ENCODE measurements at regions not wholly inside any gene's neighbourhood (a gene's known extent, or its start where the extent isn't known, plus 50 kb on each side); places are given as distances from the start of the nearest gene placed in this dataset.
"Not testable (repeated sequence)": the region's sequence is repeated elsewhere in the genome, so short reads cannot be mapped to it uniquely, and the experiment has no call there.

DNA sequence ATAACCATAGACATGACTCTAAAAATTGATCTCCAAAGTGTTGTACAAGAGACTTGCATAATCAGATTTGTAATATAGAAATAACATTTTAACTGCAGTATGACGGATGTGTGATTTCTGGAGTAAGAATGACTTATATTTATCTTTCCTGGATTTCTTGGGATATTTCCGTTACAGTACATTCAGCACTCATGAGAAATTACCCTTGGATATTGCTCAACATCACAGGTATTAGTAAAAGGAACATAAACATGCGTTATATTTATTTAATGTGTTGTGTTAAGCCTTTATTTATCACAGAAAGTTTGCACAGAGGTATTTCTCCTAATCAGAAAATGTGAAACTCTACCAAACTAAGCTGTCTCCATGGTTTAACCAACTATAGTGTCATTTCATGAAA is 1823.9 kb upstream of the C9orf72 start:
- no peak for DNase-seq (ENCODE audit: low read depth)

DNA sequence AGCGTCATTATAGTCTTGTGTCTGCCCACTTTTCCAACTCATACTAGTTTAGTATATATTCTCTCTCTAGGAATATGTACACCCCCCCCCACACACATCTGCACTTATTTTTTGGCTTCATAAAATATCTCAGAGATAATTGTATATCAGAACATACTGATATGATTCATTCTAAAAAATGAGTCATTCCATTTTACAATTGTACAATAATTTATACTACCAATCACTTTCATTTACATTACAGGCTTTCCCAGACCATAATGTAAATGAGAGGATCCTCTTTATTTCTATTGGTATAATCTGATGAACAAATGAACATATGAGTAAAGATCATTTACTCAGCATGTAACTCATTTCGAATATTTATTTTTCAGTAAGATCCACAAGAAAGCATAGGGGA is 1842.9 kb upstream of the C9orf72 start:
- no peak for DNase-seq (ENCODE audit: low read depth)

DNA sequence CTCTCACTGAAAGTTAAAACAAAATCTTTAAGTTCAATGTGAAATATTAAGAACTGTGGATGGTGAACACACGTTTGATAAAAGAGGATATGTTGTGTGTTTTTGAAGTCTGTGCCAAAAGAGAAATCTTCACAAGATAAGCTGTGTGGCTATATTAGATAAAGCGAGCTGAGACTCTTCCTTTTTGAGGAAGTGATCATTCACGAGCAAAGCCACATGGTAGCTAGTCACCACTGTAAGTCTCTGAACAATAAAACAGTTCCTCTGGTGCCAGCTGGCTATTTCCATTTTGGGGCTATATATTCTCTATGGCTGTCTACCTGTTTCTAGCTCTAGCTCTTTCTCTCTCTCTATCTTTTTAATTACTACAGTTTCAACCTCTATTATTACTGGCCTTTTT is 1849.2 kb upstream of the C9orf72 start:
- DNase-seq (ENCODE audit: low read depth), result no peak

DNA sequence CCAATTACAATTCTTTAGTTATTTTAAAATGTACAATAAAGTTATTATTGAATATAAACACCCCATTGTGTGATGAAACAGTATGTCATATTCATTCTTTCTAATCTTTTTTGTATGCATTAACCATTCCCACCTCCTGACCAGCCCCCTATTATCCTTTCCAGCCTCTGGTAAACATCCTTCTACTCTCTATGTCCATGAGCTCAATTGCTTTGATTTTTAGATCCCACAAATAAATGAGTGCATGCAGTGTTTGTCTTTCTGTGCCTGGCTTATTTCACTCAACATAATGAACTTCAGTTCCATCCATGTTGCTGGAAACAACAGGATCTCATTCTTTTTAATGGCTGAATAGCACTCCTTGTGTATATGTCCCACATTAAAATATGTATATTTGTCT is 1858.9 kb upstream of the C9orf72 start:
- no peak for DNase-seq (ENCODE audit: low read depth)

DNA sequence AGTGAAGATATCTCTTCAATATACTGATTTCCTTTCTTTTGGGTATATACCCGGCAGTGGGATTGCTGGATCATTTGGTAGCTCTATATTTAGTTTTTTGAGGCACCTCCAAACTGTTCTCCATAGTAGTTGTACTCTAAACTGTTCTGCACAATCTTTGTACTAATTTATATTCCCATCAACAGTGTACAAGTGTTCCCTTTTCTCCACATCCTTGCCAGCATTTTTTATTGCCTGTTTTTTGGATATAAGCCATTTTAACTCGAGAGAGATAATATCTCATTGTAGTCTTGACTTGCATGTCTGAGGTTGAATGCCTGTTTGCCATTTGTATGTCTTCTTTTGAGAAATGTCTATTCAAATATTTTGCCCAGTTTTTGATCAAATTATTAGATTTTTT is 1859.4 kb upstream of the C9orf72 start:
- not testable (repeated sequence) for DNase-seq (ENCODE audit: low read depth)

DNA sequence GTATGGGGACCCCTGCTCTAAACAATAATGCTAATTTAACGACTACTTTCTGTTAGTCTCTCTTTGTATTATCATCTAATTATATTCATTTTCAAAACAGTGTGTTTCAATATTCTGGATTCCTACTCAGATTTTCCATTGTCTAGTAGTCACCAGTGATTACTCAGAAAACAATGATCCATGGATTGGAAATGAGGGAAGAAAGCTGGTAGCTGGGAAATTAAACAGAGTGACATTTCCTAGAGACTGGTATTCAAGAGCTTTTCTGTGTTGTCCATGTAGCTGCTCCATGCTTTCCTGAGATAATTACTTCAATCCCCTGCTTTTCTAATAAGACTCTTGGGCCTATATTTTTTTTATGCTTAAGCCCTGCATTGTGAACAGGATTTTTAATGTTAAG is 1862.1 kb upstream of the C9orf72 start:
- DNase-seq (ENCODE audit: low read depth), result no peak

DNA sequence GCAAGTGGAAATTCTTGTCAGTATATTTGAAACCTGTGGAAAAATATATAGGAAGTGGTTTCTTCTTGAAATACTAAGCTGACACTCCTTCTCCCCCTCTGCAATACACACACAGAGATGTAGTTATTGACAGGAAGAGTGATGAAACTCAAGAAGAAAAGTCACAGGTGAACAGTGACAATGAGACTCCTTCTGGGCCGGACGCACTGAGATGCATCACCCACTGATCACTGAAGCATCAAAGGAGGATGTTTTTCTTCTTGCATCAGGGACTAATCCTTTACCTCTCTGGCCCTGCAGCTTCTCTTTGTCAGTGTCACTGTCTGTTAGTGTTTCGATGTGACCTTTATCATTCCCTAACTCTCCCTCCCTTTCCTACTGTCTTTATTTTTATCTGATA is 1864.2 kb upstream of the C9orf72 start:
- DNase-seq (ENCODE audit: low read depth), result no peak

DNA sequence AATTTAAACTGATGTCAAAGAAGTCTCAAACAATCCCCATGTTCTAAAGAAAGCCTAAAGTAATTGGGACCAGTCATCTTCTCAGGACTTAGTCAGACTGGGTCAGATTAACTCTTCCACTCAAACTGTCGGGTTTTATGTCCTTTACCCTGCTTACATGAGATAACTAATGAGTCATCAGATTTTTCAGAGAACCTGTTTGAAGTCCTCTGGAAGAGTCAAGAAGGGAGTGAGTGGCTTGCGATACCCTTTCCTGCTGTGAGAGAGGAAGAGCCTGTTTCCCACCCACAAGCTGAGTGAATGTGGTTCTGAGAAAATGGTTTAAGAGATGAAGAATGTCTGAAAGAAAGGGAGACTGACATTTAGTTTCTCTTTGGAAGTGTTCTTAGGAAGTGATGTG is 1866.7 kb upstream of the C9orf72 start:
- peak; percentile 32 for DNase-seq (ENCODE audit: low read depth)

DNA sequence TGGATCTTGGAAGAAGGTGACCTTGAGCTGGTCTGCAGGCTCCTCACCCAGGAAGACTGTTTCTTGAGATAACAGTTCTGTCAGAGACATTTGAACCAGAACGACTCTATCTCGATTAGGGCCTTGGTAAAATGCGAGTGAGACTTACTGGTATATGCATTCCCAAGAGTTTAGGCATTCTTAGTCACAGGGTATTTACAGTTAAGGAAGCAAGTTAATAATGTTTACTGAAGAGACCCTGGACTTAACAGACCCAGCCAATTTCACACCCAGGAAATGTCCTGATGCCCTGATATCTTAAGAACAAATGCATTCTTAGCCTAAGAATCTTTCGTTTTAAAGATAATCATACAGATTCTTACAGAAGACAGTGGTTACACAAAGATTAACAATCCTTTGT is 1867.2 kb upstream of the C9orf72 start:
- DNase-seq (ENCODE audit: low read depth), result no peak

DNA sequence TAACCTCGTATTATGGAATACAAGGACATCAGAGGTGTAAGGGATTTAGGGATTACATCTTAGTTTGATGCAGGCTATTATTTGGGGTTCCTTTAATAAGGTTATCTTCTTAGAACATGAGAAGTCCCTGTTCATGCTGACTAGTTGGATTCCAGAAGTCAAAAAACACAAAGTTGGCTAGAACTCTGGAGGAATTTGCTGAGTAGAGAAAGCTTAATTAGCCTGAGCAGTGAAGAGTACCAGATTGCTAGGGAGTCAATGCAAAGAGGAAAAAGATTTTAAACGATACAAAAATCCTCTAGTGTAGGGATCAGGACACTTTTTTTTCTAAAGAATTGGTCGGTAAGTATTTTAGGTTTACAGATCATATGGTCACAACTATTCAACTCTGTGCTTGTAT is 1872.5 kb upstream of the C9orf72 start:
- DNase-seq (ENCODE audit: low read depth), result no peak

DNA sequence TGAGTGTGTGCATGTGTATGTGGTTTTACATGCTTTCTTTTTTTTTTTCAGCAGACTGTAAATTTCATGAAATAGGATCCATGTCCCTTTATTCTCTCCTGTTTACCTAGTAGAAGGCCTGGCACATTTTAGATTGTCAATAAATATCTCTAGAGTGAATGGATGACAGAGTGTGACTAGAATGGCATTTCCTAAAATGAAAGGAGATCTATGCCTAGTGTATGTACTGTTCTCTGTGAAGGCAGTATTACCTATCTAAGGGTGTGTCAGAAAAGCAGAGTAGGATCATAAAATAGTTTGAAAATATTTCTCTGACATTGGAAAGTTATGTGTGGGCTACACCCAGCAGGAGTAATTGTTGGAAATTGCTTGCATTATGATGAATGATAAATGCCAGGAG is 1876.0 kb upstream of the C9orf72 start:
- DNase-seq (ENCODE audit: low read depth), result no peak

DNA sequence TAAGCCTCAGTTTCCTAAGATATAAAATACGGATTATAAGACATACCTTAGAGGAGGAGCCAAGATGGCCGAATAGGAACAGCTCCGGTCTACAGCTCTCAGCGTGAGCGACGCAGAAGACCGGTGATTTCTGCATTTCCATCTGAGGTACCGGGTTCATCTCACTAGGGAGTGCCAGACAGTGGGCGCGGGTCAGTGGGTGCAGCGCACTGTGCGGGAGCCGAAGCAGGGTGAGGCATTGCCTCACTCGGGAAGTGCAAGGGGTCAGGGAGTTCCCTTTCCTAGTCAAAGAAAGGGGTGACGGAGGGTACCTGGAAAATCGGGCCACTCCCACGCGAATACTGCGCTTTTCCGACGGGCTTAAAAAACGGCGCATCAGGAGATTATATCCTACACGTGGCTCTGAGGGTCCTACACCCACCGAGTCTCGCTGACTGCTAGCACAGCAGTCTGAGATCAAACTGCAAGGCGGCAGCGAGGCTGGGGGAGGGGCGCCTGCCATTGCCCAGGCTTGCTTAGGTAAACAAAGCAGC is 1877.1 kb upstream of the C9orf72 start:
- DNase-seq (ENCODE audit: low read depth), result not testable (repeated sequence)

DNA sequence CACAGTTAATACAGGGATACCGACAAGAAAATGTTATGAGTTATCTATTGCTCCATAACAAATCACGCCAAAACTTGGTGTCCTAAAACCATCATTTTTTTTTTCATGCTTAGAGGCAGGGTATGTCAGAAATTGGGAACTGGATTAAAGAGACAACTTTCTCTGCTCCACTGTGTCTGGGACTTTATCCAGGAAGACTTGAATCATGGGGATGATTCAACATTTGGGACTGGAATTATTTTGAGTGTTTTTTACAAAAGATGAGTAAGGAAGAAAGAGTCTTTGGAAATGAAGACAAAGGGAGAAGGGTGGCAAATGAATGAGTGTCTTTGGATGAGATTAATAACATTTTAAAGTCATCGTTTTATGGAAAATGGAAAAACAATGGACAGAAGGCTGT is 1883.7 kb upstream of the C9orf72 start:
- peak; percentile 14 for DNase-seq (ENCODE audit: low read depth)

DNA sequence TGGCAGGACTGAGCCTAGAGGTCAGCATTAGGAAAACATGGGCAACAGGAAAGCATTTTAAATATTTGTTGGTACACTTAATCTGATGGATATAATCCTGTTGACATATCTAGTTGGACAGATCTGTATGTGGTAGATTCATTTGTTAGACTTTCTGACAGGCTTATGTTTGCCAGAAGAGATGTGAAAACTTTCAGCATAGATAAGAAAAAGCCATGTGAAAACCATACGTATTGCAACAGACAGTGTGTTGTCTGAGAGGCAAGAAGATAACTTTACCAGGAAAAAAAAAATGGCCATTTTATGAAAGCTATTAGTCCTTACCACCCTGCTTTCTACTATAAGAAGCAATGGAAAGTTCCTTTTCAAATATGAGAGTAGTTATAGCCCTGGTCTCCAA is 1902.2 kb upstream of the C9orf72 start:
- DNase-seq (ENCODE audit: low read depth), result peak; percentile 72

DNA sequence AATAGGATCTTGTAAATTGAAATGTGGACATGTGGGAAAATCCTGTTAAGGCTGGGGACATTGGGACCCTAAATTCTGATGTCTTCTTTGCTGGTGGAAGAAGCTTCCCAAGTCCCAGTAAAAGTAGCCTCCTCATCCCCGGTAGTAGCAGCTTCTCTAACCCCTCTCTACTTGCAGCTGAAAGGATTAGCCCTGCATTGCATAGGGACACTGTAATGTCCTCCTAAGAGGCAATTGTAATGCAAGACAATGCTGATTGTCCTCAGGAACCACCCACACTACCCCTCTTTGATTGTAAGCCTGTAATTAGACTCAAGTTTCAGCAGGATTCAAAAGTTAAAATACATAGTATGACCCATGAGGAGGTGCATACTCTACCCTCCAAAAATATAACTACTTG is 1938.4 kb upstream of the C9orf72 start:
- no peak for DNase-seq (ENCODE audit: low read depth)

DNA sequence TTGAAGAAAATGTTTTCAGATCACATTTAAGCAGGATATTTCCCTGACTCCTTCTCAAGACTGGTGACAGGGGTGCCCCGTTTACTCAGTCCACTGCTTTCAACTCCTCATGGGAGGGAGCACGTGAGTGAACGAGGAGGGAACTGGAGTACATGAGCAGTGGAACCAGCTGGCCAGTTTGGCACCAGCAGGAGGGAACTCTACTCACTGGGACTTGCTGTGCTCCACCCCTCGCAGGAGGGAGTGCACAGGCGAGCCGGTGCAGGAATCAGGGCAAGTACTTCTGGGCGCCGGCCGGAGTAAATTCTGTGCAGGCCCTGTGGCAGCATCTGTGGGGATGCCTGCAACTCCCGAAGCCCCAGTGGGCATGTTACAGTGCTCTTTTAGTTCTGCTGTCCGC is 1941.1 kb upstream of the C9orf72 start:
- no peak for DNase-seq (ENCODE audit: low read depth)

DNA sequence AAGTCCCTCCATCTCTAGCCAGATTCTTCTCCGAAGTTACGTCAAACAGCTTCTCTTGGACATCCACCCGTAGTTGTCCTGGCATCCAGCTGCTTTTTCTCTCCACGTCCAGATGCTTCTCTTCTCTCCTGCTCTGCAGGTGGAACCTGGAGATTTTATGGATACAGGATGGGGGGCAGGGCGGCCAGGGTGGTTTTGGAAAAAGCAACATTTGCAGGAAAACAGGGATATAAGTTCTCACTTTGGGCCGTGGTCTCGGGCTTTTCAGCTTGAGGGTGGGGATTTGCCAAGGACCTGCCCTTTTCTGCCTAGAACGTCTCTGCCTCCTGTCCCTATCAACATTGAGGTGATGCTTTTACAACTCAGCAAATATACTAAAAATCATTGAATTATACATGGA is 1941.6 kb upstream of the C9orf72 start:
- DNase-seq (ENCODE audit: low read depth), result no peak

DNA sequence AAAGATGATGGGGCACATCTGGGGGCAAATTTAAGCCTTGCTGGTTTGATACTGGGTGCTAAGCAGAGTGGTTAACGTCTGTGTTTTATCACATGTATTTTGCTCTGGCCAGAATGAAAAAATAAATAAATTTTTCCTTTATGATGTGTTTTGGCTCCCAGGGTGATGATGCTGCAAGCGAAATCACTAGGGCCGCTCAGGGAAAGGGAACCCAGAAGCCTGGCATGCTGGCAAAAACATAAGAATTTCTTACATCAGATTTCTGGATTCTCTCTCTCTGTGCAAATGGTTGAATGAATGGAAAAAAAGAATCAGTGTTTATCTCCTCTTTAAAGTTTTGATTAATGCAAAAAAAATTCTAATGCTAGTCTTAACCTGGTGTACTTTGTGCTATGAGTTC is 1975.2 kb upstream of the C9orf72 start:
- DNase-seq (ENCODE audit: low read depth), result peak; percentile 9

DNA sequence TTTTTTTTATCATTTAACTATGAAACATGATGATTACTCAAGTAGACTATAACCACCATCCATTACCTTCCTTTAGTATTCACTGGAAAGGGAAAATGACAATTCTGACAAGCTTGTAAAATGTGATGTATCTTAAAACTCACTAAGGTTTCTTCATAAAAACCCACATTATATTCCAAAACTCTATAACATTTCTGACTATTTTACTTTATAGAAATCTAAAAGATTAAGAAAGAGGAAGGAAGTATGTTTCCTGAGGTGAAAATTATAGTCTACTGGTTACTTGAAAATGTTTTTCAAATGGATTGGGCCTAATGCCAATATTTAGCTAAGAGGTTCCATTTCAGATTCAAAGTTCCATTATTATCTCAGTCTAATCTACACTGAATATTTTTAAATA is 1982.2 kb upstream of the C9orf72 start:
- DNase-seq (ENCODE audit: low read depth), result no peak

DNA sequence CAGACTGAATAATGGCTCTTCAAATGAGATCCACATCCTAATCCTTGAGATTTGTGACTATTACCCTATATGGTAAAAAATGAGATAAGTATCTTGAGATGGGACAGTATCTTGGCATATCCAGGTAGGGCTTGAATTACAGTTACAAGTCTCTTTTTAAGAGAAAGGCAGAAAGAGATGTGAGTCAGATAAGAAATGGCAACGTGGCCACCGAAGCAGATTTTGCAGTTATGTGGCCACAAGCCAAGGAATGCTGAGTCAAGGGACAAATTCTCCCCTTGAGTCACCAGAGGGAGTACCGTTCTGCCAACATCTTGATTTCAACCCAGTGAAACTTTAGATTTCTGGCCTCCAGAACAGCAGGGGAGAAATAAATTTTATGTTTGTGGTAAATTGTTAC is 1983.0 kb upstream of the C9orf72 start:
- peak; percentile 65 for DNase-seq (ENCODE audit: low read depth)

DNA sequence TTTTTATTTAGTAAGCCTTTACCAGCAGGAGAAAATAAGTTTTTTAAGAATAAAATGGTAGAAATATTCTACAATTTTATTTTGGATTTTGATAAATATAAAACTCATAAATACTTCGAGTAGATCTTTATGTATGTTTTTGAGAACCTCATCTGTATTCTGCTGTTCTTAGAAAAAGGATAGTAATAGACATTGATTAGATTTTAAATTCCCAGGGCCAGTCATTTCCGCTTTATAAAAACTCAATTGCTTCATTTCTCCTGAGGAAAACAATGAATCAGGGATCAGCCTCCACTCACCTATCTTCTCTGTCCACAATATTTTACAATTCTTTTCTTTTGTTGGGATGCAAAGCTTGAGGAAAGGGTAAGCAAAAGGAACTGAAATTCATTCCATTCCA is 1983.5 kb upstream of the C9orf72 start:
- DNase-seq (ENCODE audit: low read depth), result no peak

DNA sequence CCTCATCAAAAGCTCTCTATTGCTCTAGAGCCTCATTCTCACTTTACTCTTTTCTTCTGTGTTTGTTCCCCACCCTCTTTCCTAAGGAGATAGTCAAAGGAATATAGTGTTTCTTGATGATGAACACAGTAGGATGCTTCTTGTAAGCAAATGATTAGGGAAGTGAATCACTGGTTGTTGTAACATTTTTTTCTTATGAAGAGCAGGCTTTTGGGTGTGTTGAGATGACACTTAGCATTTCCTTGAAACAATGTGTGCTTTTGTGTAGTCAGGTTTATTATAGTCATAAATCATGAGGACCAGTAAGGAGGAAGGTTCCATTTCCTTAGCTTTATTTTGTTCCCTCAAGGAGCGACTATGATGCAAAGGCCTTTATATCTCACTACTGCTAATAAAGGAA is 1991.3 kb upstream of the C9orf72 start:
- DNase-seq (ENCODE audit: low read depth), result peak; percentile 24

DNA sequence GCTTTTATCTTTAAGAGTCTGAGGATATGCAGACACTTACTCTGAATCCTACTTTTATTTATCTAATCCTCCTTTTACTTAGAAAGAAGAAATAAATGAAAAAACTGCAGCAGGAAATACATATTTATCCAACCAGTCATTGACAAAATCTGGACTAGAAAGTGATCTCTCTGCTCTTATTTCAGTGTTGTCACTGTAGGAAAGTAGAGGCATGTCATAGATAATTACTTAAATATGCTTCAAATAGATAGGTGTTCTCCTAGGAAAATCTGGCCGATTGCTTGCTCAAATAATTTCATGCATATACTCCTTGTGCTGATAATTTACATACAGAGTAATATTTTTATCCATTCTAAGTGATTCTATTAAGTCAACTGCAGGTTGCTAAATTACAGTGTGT is 2001.9 kb upstream of the C9orf72 start:
- no peak for DNase-seq (ENCODE audit: low read depth)

DNA sequence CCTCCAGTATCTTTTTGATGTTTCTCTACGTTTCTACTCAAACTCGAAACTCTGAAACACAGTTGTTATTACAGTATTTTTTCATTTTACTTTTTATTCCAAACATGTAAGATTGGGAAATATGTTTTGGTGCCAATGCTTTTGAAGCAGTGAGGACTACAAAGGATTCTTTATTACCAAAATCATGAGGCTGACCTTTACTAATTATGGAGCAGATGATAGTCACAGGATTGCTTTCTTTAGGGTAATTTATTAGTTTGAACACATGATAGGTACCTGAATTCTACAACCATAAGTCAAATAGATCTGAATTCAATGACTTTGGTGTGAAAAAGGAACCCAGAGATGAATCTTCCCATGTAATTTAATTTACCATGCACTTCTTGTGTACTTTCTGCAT is 2015.1 kb upstream of the C9orf72 start:
- no peak for DNase-seq (ENCODE audit: low read depth)

DNA sequence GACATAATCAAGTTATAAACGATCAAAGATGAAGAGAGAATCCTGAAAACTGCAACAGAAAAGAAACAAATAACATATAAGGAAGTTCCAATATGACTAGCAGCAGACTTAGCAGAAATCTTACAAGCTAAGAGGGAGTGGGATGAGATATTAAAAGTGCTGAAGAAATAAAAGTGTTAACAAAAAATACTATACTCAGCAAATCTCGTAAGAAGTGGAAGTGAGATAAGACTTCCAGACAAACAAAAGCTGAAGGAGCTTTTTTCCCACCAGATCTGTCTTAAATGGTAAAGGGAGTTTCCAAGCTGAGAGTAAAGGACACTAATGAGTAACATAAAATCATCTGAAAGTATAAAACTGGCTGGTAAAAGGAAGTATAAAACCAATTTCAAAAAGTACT is 2036.0 kb upstream of the C9orf72 start:
- DNase-seq (ENCODE audit: low read depth), result no peak

Measured in amniotic epithelial cell (primary cell).